GM23248 (cell line): ENCODE measurements at regions not wholly inside any gene's neighbourhood (a gene's known extent, or its start where the extent isn't known, plus 50 kb on each side); places are given as distances from the start of the nearest gene placed in this dataset.

Experiments used
- EZH2 ChIP-seq: fragments of 200-600 bp; sonication (generic); IDR thresholded peaks from 2 replicates; pipeline ENCODE4 v1.6.1; 2018; ENCODE audit warnings: antibody characterized with exemption, mild to moderate bottlenecking; ENCODE audit not compliant: insufficient read depth, poor library complexity, severe bottlenecking
- EZH2phosphoT487 ChIP-seq: fragments of 200-600 bp; sonication (generic); IDR thresholded peaks from 2 replicates; pipeline ENCODE4 v1.6.1; 2018; ENCODE audit warnings: antibody characterized with exemption, moderate library complexity, mild to moderate bottlenecking, low read depth; ENCODE audit not compliant: insufficient read depth

- TF ChIP-seq EZH2 (no peak), EZH2phosphoT487 (no peak)
These were observed 407.5 kb upstream of the ANO5 start for GRCh38 chr11:21785351-21785750.
